GM12874 (cell line): ENCODE measurements at regions not wholly inside any gene's neighbourhood (a gene's known extent, or its start where the extent isn't known, plus 50 kb on each side); places are given as distances from the start of the nearest gene placed in this dataset.

Experiments
- CTCF ChIP-seq: IDR thresholded peaks from 2 replicates; pipeline ENCODE4 v1.5.1; 2011; ENCODE audit warnings: low read depth, mild to moderate bottlenecking, control low read depth, low read length, moderate library complexity; ENCODE audit not compliant: insufficient read depth

- no peak for TF ChIP-seq CTCF
Measured at GRCh38 chr5:133735346-133735745, 123.0 kb upstream of the FSTL4 start.

- no peak for TF ChIP-seq CTCF
Measured at GRCh38 chr5:133734916-133735315, 122.6 kb upstream of the FSTL4 start.

GRCh38 chr5:133732536-133732935 lies 120.2 kb upstream of the FSTL4 start:
- TF ChIP-seq CTCF, result no peak

GRCh38 chr5:133731951-133732350 lies 119.6 kb upstream of the FSTL4 start:
- TF ChIP-seq CTCF, result no peak

GRCh38 chr5:133730866-133731265 lies 118.5 kb upstream of the FSTL4 start:
- TF ChIP-seq CTCF, result no peak

GRCh38 chr5:133730346-133730745 lies 118.0 kb upstream of the FSTL4 start:
- TF ChIP-seq CTCF, result no peak

- no peak for TF ChIP-seq CTCF
Measured at GRCh38 chr5:133729800-133730199, 117.5 kb upstream of the FSTL4 start.

- no peak for TF ChIP-seq CTCF
Measured at GRCh38 chr5:133728475-133728874, 116.1 kb upstream of the FSTL4 start.
